Endothelial cell of umbilical vein (primary cell): ENCODE measurements at regions not wholly inside any gene's neighbourhood (a gene's known extent, or its start where the extent isn't known, plus 50 kb on each side); places are given as distances from the start of the nearest gene placed in this dataset.

ENCODE experiments used
- CTCF ChIP-seq, 2 donors: IDR thresholded peaks; 1 replicate in 1 of 2; 2 replicates in 1 of 2; pipeline ENCODE4 v1.5.1; 2011; ENCODE audit warnings: low read length in 2 of 2, mild to moderate bottlenecking in 2 of 2, moderate library complexity in 2 of 2, control low read depth in 1 of 2, inconsistent platforms in 1 of 2, low read depth in 1 of 2; ENCODE audit not compliant: insufficient read depth in 1 of 2; ENCODE audit errors: extremely low read depth in 1 of 2
- EZH2 ChIP-seq: IDR thresholded peaks from 2 replicates; pipeline ENCODE4 v1.6.1; 2012; ENCODE audit warnings: borderline replicate concordance, low read depth, mild to moderate bottlenecking, moderate library complexity, low read length, inconsistent platforms; ENCODE audit not compliant: severe bottlenecking
- FOS ChIP-seq: IDR thresholded peaks from 2 replicates; pipeline ENCODE4 v1.6.1; 2011; ENCODE audit warnings: mild to moderate bottlenecking, low read length, moderate library complexity, borderline replicate concordance; ENCODE audit not compliant: insufficient read depth
- JUN ChIP-seq: IDR thresholded peaks from 2 replicates; pipeline ENCODE4 v1.6.1; 2011; ENCODE audit warnings: borderline replicate concordance, low read depth; ENCODE audit not compliant: insufficient read length, insufficient read depth
- MYC ChIP-seq: IDR thresholded peaks from one replicate; pipeline ENCODE4 v1.6.1; 2011; ENCODE audit warnings: mild to moderate bottlenecking, low read depth, low read length
- POLR2A ChIP-seq: IDR thresholded peaks from 2 replicates; pipeline ENCODE4 v1.6.1; 2012; ENCODE audit warnings: low read depth, mild to moderate bottlenecking, control low read depth, low read length
- POLR2AphosphoS5 ChIP-seq: IDR thresholded peaks from 2 replicates; pipeline ENCODE4 v1.6.1; 2012; ENCODE audit warnings: low read depth, mild to moderate bottlenecking, control low read depth, low read length, moderate library complexity; ENCODE audit not compliant: insufficient read depth

GRCh38 chr9:100686420-100686819, 108.5 kb downstream of the CAVIN4 start:
- TF ChIP-seq POLR2AphosphoS5 (no peak), JUN (no peak), POLR2A (no peak), MYC (no peak), CTCF (IDR thresholded peaks at IDR 0.05; ENCODE audit: extremely low read depth in 1 of 2, insufficient read depth in 1 of 2, low read depth in 1 of 2, low read length in 2 of 2) (no peak), EZH2 (no peak), FOS (no peak)
